Naive thymus-derived CD4-positive, alpha-beta T cell (primary cell): ENCODE measurements at regions not wholly inside any gene's neighbourhood (a gene's known extent, or its start where the extent isn't known, plus 50 kb on each side); places are given as distances from the start of the nearest gene placed in this dataset.
A peak's percentile ranks its signal among the peaks of the same experiment; 100 is the strongest.

Experiments used
- ATAC-seq: fragments of 150-1000 bp; cut with Tn5 transposase; 2 replicates; pipeline ENCODE4 v1.10.0; 2021; ENCODE audit warnings: mild to moderate bottlenecking, moderate library complexity
- CTCF ChIA-PET: fragments of 350-600 bp; sonication (Branson Sonifier 250); formaldehyde crosslinking; loops from one replicate; lab custom pipeline; 2021; ENCODE audit warnings: antibody characterized with exemption; lab: Charles Lee
- POLR2A ChIA-PET: fragments of 350-600 bp; sonication (Branson Sonifier 250); formaldehyde crosslinking; loops from one replicate; lab custom pipeline; 2021; ENCODE audit warnings: antibody characterized with exemption, inconsistent platforms; lab: Charles Lee
- DNase-seq, 9 donors: peaks; one replicate each; pipeline versions ENCODE4 v3.0.0 to v3.0.0-alpha.2; 2020 to 2022; ENCODE audit warnings: mixed read lengths in 1 of 9
- H3K27ac ChIP-seq: one replicate; pipeline ENCODE4 v1.7.0; 2013; ENCODE audit warnings: mild to moderate bottlenecking, low read depth, low read length, moderate library complexity
- H3K27me3 ChIP-seq, 2 donors: one replicate each; pipeline ENCODE4 v1.7.0; 2013; ENCODE audit warnings: low read length in 2 of 2, mild to moderate bottlenecking in 2 of 2, moderate library complexity in 2 of 2; ENCODE audit not compliant: control insufficient read depth in 2 of 2, insufficient read depth in 2 of 2
- H3K36me3 ChIP-seq, 3 experiments: 1 replicate in 2 of 3; 2 replicates in 1 of 3; pipeline ENCODE4 v1.7.0; 2013; ENCODE audit warnings: low read length in 3 of 3, mild to moderate bottlenecking in 3 of 3, moderate library complexity in 1 of 3; ENCODE audit not compliant: insufficient read depth in 3 of 3, control insufficient read depth in 2 of 3
- H3K4me1 ChIP-seq, 2 donors: one replicate each; pipeline ENCODE4 v1.7.0; 2013; ENCODE audit warnings: low read length in 2 of 2, mild to moderate bottlenecking in 2 of 2, moderate library complexity in 1 of 2; ENCODE audit not compliant: control insufficient read depth in 2 of 2, insufficient read depth in 2 of 2
- H3K4me3 ChIP-seq: 2 replicates; pipeline ENCODE4 v1.7.0; 2013; ENCODE audit warnings: mild to moderate bottlenecking, low read length
- H3K9me3 ChIP-seq, 3 experiments: 1 replicate in 2 of 3; 2 replicates in 1 of 3; pipeline ENCODE4 v1.7.0; 2013; ENCODE audit warnings: low read length in 3 of 3; ENCODE audit not compliant: control insufficient read depth in 2 of 3
- H3K27ac Mint-ChIP-seq, 9 donors: one replicate each; pipeline ENCODE4 v1.8.0; 2020 to 2022; ENCODE audit warnings: mixed read lengths in 9 of 9, mild to moderate bottlenecking in 8 of 9, moderate library complexity in 5 of 9, inconsistent platforms in 2 of 9
- H3K27me3 Mint-ChIP-seq, 5 donors: one replicate each; pipeline ENCODE4 v1.8.0; 2021 to 2022; ENCODE audit warnings: mixed read lengths in 5 of 5, mild to moderate bottlenecking in 1 of 5
- H3K36me3 Mint-ChIP-seq, 5 donors: one replicate each; pipeline ENCODE4 v1.8.0; 2020 to 2022; ENCODE audit warnings: mixed read lengths in 5 of 5, mild to moderate bottlenecking in 3 of 5, inconsistent platforms in 1 of 5
- H3K4me1 Mint-ChIP-seq, 7 donors: one replicate each; pipeline ENCODE4 v1.8.0; 2020 to 2022; ENCODE audit warnings: mixed read lengths in 7 of 7, mild to moderate bottlenecking in 3 of 7, inconsistent platforms in 1 of 7
- H3K4me3 Mint-ChIP-seq, 10 donors: one replicate each; pipeline ENCODE4 v1.8.0; 2020 to 2022; ENCODE audit warnings: mild to moderate bottlenecking in 10 of 10, mixed read lengths in 10 of 10, moderate library complexity in 6 of 10, inconsistent platforms in 2 of 10
- H3K9me3 Mint-ChIP-seq, 11 donors: one replicate each; pipeline ENCODE4 v1.8.0; 2020 to 2022; ENCODE audit warnings: mixed read lengths in 11 of 11, mild to moderate bottlenecking in 4 of 11, inconsistent platforms in 1 of 11, moderate library complexity in 1 of 11
- intact Hi-C, 2 donors: fragments of 100-400 bp; cut with micrococcal nuclease; formaldehyde crosslinking; loops; one replicate each; pipeline ENCODE4 v1.15.1; 2023

DNA sequence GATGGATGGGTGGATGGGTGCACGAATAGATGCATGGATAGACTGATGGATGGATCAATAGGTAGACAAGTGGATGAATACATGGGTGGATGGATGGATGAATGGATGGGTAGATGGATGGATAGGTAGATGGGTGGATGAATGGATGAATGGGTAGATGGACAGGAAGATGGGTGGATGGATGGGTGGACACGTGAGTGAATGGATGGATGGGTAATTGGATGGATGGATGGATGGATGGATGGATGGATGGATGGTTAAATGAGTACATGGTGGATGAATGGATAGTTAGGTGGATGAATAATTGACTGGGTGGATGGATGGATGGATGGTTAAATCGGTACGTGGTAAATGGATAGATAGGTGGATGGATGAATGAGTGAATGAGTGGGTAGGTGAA is 89.7 kb upstream of the ZNF469 start:
- peaks cover 0 to 22% (median 17%) of the 10 kb centered on the region in 5 donors for H3K27me3 Mint-ChIP-seq
- ATAC-seq (no peak), DNase-seq (no peak)
- H3K36me3 Mint-ChIP-seq: no peaks in the 10 kb centered on the region
- no peaks in the 10 kb centered on the region for H3K4me1 ChIP-seq
- H3K9me3 ChIP-seq: peaks cover 0 to 6% (median 0%) of the 10 kb centered on the region in 3 experiments
- intact Hi-C loops: no loop called here
- CTCF ChIA-PET: no interaction called here
- no peaks in the 10 kb centered on the region for H3K36me3 ChIP-seq
- peak overlapping the region in 1 of 9 donors; percentile 10 for H3K27ac Mint-ChIP-seq
- no peaks in the 10 kb centered on the region for H3K27me3 ChIP-seq
- H3K4me1 Mint-ChIP-seq: peaks cover 0 to 4% (median 0%) of the 10 kb centered on the region in 7 donors
- H3K4me3 Mint-ChIP-seq: no peak overlapping the region
- POLR2A ChIA-PET: no interaction called here
- H3K4me3 ChIP-seq: no peak overlapping the region
- peaks cover 0 to 10% (median 0%) of the 10 kb centered on the region in 11 donors for H3K9me3 Mint-ChIP-seq
- H3K27ac ChIP-seq: no peak overlapping the region

GRCh38 chr16:88295671-88296436 is 86.9 kb upstream of the ZNF469 start:
- ATAC-seq (no peak), DNase-seq (no peak)
- Mint-ChIP-seq H3K36me3 (no peaks in the 10 kb centered on the region), H3K27ac (no peak overlapping the region), H3K4me1 (peaks cover 0 to 7% (median 0%) of the 10 kb centered on the region in 7 donors), H3K9me3 (peaks cover 0 to 8% (median 0%) of the 10 kb centered on the region in 11 donors), H3K4me3 (no peak overlapping the region), H3K27me3 (peaks cover 0 to 30% (median 21%) of the 10 kb centered on the region in 5 donors)
- Histone ChIP-seq H3K9me3 (no peaks in the 10 kb centered on the region), H3K27me3 (no peaks in the 10 kb centered on the region), H3K4me1 (no peaks in the 10 kb centered on the region), H3K4me3 (no peak overlapping the region), H3K36me3 (no peaks in the 10 kb centered on the region), H3K27ac (no peak overlapping the region)
- intact Hi-C loops: no loop called here
- CTCF ChIA-PET: no interaction called here
- POLR2A ChIA-PET: no interaction called here

- peaks cover 0 to 25% (median 21%) of the 10 kb centered on the region in 5 donors for H3K27me3 Mint-ChIP-seq
- H3K27me3 ChIP-seq: no peaks in the 10 kb centered on the region
- peaks cover 0 to 7% (median 0%) of the 10 kb centered on the region in 7 donors for H3K4me1 Mint-ChIP-seq
- ChIA-PET CTCF (no interaction called here), POLR2A (no interaction called here)
- intact Hi-C loops: no loop called here
- DNase-seq: no peak
- H3K36me3 ChIP-seq: no peaks in the 10 kb centered on the region
- peaks cover 0 to 8% (median 0%) of the 10 kb centered on the region in 11 donors for H3K9me3 Mint-ChIP-seq
- H3K27ac Mint-ChIP-seq: no peak overlapping the region
- H3K4me3 Mint-ChIP-seq: no peak overlapping the region
- H3K4me3 ChIP-seq: no peak overlapping the region
- H3K27ac ChIP-seq: no peak overlapping the region
- no peaks in the 10 kb centered on the region for H3K4me1 ChIP-seq
- no peaks in the 10 kb centered on the region for H3K9me3 ChIP-seq
- ATAC-seq: no peak
- H3K36me3 Mint-ChIP-seq: no peaks in the 10 kb centered on the region
These were observed 86.2 kb upstream of the ZNF469 start for GRCh38 chr16:88296437-88297177.

- no peaks in the 10 kb centered on the region for H3K9me3 ChIP-seq
- H3K4me1 ChIP-seq: no peaks in the 10 kb centered on the region
- H3K27ac ChIP-seq: no peak overlapping the region
- Mint-ChIP-seq H3K27me3 (peaks cover 0 to 24% (median 21%) of the 10 kb centered on the region in 5 donors), H3K4me3 (no peak overlapping the region), H3K27ac (no peak overlapping the region), H3K4me1 (peaks cover 0 to 7% (median 0%) of the 10 kb centered on the region in 7 donors), H3K9me3 (peaks cover 0 to 8% (median 0%) of the 10 kb centered on the region in 11 donors), H3K36me3 (no peaks in the 10 kb centered on the region)
- intact Hi-C loops: no loop called here
- H3K27me3 ChIP-seq: no peaks in the 10 kb centered on the region
- no peak for DNase-seq
- no peak for ATAC-seq
- CTCF ChIA-PET: no interaction called here
- POLR2A ChIA-PET: no interaction called here
- H3K4me3 ChIP-seq: no peak overlapping the region
- no peaks in the 10 kb centered on the region for H3K36me3 ChIP-seq
These were observed 85.5 kb upstream of the ZNF469 start for GRCh38 chr16:88297178-88297720.

DNA sequence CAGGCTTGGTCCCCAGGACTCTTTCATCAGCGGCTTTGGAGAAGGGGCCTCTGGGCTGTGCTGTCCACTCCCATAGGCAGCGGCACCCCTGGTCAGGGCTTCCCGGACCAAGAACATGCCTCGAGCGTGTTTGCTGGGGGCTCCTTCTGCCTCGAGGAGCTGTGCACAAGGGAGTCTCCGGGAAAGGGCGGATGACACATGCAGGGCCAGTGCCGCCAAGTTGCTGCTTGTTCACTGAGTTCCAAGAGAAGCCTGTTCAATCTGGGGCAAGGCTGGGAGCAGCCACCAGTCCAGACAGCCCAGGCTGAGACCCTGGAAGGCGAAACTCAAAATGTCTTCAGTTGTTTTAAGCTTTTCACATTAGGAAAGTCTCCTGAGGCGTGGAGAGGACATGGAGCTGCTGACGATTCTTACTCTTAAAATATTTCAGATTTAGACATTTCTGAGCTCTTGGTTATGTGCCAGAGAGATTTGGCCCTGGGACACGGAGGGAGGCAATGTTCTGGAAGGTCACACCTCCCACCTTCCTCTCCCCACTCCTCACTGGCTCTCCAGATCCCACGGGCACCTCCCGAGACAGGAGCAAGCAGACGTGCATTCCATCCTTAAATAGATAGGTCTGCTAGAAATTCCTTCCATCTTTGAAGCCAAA is 84.5 kb upstream of the ZNF469 start:
- H3K27me3 ChIP-seq: no peaks in the 10 kb centered on the region
- intact Hi-C loops: no loop called here
- H3K36me3 Mint-ChIP-seq: no peaks in the 10 kb centered on the region
- H3K4me1 Mint-ChIP-seq: peaks cover 0 to 7% (median 0%) of the 10 kb centered on the region in 7 donors
- H3K27ac Mint-ChIP-seq: no peak overlapping the region
- H3K4me1 ChIP-seq: no peaks in the 10 kb centered on the region
- H3K4me3 ChIP-seq: no peak overlapping the region
- no peaks in the 10 kb centered on the region for H3K36me3 ChIP-seq
- H3K27ac ChIP-seq: no peak overlapping the region
- ATAC-seq: no peak
- ChIA-PET CTCF (no interaction called here), POLR2A (no interaction called here)
- H3K9me3 ChIP-seq: no peaks in the 10 kb centered on the region
- H3K27me3 Mint-ChIP-seq: peaks cover 0 to 19% (median 11%) of the 10 kb centered on the region in 5 donors
- DNase-seq: no peak
- H3K4me3 Mint-ChIP-seq: no peak overlapping the region
- H3K9me3 Mint-ChIP-seq: peaks cover 0 to 4% (median 0%) of the 10 kb centered on the region in 11 donors

DNA sequence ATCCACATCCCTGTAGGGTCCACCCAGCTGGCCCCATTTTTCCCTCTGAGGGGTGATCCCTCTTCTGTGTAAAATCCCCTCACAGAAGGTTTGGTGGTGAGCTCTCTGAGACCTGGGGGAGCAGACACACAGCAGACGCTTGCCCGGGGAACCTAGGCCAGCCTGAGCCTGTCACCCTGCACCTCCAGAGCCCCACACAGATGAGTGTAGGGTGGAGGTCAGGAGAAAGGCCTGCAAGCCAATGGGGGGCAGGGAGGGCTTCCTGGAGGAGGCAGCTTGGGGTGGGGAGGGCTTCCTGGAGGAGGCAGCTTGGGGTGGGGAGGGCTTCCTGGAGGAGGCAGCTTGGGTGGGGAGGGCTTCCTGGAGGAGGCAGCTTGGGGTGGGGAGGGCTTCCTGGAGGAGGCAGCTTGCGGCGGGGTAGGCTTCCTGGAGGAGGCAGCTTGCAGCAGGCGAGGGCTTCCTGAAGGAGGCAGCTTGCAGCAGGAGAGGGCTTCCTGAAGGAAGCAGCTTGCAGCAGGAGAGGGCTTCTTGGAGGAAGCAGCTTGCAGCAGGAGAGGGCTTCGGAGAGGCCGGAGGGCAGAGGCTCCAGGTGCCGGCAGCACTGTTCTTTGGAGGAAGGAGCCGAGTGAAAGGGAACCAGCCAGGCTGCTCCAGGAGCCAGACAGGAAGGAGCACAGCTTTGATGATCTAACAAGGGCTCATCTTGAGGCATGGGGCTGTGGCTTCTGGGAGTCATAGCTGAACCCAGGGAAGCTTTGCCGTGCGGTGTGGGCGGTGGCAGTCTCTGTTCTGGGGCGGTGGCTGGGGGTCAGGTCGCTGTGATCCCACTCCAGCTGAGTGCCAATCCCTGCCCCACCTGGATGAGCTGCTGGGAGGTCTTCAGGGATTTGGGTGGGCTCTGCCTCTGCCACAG is 83.7 kb upstream of the ZNF469 start:
- intact Hi-C loops: no loop called here
- Mint-ChIP-seq H3K4me3 (no peak overlapping the region), H3K9me3 (peaks cover 0 to 4% (median 0%) of the 10 kb centered on the region in 11 donors), H3K36me3 (no peaks in the 10 kb centered on the region), H3K4me1 (peaks cover 0 to 7% (median 0%) of the 10 kb centered on the region in 7 donors), H3K27ac (no peak overlapping the region), H3K27me3 (peaks cover 0 to 23% (median 9%) of the 10 kb centered on the region in 5 donors)
- CTCF ChIA-PET: no interaction called here
- H3K9me3 ChIP-seq: no peaks in the 10 kb centered on the region
- no peak overlapping the region for H3K27ac ChIP-seq
- H3K4me3 ChIP-seq: no peak overlapping the region
- ATAC-seq (no peak), DNase-seq (no peak)
- POLR2A ChIA-PET: no interaction called here
- H3K27me3 ChIP-seq: no peaks in the 10 kb centered on the region
- H3K36me3 ChIP-seq: no peaks in the 10 kb centered on the region
- no peaks in the 10 kb centered on the region for H3K4me1 ChIP-seq
